ENCODE measurements at regions not wholly inside any gene's neighbourhood (a gene's known extent, or its start where the extent isn't known, plus 50 kb on each side); places are given as distances from the start of the nearest gene placed in this dataset.

DNA sequence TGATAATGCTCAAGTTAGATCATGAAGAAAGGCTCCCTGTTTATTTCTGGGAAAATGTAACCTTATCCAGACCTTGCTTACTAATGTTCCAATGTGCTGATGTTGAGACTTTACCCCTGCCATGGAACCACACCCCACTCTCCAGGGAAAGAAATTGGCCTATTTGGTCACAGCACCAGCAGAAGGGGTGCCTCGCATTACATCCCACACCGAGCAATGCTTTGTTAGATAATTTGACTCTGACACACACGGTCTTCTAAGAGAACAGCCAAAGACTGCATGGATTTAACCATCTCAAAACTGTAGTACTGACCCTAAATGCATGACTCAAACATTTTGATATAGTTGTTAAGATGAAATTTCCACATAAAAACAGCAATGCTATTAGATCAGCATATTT lies 152.1 kb upstream of the CCDC150 start:
- Histone ChIP-seq H3K4me3 (ENCODE audit: low read length) (no peak overlapping the region), H3K9me3 (ENCODE audit: low read depth, low read length) (no peaks in the 10 kb centered on the region), H3K4me1 (ENCODE audit: insufficient read depth, low read length) (no peaks in the 10 kb centered on the region), H3K27me3 (ENCODE audit: insufficient read depth, low read length) (peaks cover 2% of the 10 kb centered on the region)

DNA sequence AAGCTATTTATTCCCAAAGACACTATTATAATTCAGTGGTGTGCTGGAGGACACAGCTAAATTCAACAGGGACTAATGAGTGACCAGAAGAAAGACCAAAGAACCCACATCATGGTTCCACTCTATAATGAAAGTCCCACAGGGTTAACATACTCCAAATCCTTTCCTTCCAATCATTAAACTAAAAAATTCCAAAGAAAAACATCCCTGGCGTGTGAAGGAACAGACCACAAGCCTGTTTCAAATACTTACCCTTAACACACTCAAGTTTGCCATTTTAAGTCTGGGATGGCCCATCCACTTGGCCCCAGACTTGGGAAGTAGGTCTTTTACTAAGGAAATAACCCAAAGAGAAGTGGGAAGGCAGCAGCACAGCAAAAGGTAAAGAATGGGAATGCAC lies 150.1 kb upstream of the CCDC150 start:
- Histone ChIP-seq H3K27me3 (ENCODE audit: insufficient read depth, low read length) (peaks cover 7% of the 10 kb centered on the region), H3K4me1 (ENCODE audit: insufficient read depth, low read length) (no peaks in the 10 kb centered on the region), H3K4me3 (ENCODE audit: low read length) (no peak overlapping the region), H3K9me3 (ENCODE audit: low read depth, low read length) (no peaks in the 10 kb centered on the region)

DNA sequence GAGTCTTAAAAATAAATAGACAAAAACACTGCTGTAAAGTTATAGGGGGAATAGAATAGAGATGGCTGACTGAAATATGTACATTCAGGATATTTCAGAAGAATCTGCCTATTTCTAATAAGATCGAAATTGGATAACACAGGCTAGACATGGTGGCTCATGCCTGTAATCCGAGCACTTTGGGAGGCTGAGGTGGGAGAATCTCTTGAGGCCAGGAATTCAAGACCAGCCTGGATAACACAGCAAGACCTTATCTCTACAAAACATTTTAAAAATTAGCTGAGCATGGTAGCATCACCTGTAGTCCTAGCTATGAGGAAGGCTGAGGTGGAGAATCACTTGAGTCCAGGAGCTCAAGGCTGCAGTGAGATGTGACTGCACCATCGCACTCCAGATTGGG lies 146.6 kb upstream of the CCDC150 start:
- Histone ChIP-seq H3K27me3 (ENCODE audit: insufficient read depth, low read length) (peaks cover 7% of the 10 kb centered on the region), H3K9me3 (ENCODE audit: low read depth, low read length) (no peaks in the 10 kb centered on the region), H3K4me3 (ENCODE audit: low read length) (no peak overlapping the region), H3K4me1 (ENCODE audit: insufficient read depth, low read length) (no peaks in the 10 kb centered on the region)

DNA sequence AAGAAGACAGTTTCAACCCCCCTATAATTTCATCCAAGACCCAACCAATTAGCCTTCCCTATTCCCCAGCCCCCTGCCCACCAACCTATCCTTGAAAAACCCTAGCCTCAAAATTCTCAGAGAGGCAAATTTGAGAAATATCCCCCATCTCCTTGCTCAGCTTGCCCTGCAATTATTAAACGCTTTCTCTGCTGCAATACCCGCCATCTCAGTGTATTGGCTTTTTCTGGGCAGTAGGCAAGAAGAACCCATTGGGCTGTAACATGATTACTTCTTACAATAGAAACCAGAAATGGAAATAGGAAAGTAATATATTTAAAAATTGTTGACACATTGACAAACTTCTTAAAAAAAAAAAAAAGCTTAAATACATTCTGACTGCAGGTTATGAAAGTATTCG lies 140.6 kb upstream of the CCDC150 start:
- Histone ChIP-seq H3K4me1 (ENCODE audit: insufficient read depth, low read length) (no peaks in the 10 kb centered on the region), H3K4me3 (ENCODE audit: low read length) (no peak overlapping the region), H3K27me3 (ENCODE audit: insufficient read depth, low read length) (peaks cover 6% of the 10 kb centered on the region), H3K9me3 (ENCODE audit: low read depth, low read length) (peaks cover 7% of the 10 kb centered on the region)

DNA sequence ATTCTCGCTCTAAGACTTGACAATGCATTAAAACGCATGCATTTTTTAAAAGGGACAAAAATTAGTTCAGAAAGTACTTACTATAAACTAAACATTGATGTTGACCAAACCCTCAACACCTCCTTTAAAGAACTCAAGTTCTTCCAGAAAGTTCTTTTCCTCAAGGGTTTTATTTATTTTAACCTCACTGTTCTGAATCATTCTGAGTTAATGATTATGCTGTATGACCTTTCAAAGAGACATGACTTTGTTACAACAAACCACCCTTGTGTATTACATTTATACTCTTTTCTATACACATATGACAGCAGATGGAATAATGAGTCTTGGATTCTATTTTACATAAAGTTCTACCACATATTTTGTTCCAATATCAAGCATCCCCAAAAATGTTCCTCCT lies 139.8 kb upstream of the CCDC150 start:
- peaks cover 6% of the 10 kb centered on the region for H3K27me3 ChIP-seq (ENCODE audit: insufficient read depth, low read length)
- H3K9me3 ChIP-seq (ENCODE audit: low read depth, low read length), result peaks cover 7% of the 10 kb centered on the region
- H3K4me1 ChIP-seq (ENCODE audit: insufficient read depth, low read length), result no peaks in the 10 kb centered on the region
- no peak overlapping the region for H3K4me3 ChIP-seq (ENCODE audit: low read length)

DNA sequence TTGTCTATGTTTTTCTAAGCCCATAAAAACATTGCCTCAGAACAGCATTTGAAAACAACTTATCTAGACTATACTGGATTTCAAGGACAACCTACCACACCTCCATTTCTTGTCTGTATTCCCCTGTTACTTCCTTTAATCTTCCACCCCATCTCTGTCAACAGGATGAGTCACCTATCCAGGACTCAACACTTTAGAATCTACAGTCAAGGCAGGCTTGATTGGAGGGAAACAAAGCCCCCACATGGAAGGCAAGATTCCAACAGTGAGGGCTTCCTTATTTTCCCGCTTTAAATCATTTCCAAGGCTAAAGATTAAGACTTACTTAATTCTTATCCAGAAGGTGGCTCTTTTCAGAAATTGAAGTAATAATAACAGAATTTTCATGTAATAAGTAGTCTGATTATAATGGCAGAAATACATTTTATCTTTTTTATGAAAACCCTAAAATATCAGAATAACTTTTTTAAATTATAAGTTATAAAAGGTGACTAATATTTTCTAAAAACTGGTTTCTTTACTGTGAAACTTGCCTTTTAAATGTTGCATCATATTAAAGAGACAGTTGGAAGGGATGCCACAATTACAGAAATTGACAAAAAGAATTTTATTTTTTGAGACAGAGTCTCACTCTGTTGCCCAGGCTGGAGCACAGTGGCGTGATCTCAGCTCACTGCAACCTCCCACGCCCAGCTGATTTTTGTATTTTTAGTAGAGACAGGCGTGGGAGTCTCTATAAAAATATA lies 138.7 kb upstream of the CCDC150 start:
- Histone ChIP-seq H3K9me3 (ENCODE audit: low read depth, low read length) (peaks cover 7% of the 10 kb centered on the region), H3K27me3 (ENCODE audit: insufficient read depth, low read length) (peaks cover 6% of the 10 kb centered on the region), H3K4me1 (ENCODE audit: insufficient read depth, low read length) (no peaks in the 10 kb centered on the region), H3K4me3 (ENCODE audit: low read length) (no peak overlapping the region)

DNA sequence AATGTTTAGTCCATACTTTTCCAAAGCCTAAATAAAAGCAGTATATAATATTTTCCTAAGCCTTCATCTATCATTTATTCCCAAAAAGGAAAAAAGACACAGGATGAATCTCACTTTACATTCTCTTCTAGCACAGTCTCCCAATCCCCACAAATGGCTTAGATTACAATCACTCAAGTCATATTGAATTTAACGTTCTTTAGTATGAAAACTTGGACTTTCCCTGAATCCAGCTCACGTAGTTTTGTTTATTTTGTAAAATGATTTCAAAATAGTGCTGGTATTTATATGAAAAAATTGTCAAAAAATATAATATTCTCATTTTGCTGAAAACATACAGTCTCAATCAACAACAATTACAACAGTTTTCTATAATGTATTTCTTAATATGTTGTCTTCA lies 137.7 kb upstream of the CCDC150 start:
- H3K9me3 ChIP-seq (ENCODE audit: low read depth, low read length), result peaks cover 7% of the 10 kb centered on the region
- peaks cover 9% of the 10 kb centered on the region for H3K27me3 ChIP-seq (ENCODE audit: insufficient read depth, low read length)
- H3K4me3 ChIP-seq (ENCODE audit: low read length), result no peak overlapping the region
- H3K4me1 ChIP-seq (ENCODE audit: insufficient read depth, low read length), result no peaks in the 10 kb centered on the region

DNA sequence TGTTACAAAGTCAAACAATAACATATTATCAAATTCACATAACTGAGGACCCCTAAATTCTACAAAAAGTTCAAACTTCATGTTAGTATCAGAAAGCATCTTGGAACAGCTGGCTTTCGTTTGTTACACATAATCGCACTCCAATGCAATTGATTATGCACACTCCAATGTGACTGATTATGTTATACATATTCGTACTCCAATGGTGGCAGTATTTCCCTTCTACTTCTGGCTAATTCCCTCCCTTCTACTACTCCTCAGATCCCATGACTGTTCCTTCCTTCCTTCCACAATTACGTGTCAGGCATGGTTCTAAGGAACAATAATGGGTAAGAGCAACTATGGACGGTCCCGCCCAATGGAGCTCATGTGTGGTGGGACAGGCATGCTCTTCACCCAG lies 137.1 kb upstream of the CCDC150 start:
- Histone ChIP-seq H3K4me3 (ENCODE audit: low read length) (no peak overlapping the region), H3K9me3 (ENCODE audit: low read depth, low read length) (peaks cover 7% of the 10 kb centered on the region), H3K4me1 (ENCODE audit: insufficient read depth, low read length) (no peaks in the 10 kb centered on the region), H3K27me3 (ENCODE audit: insufficient read depth, low read length) (peaks cover 9% of the 10 kb centered on the region)

DNA sequence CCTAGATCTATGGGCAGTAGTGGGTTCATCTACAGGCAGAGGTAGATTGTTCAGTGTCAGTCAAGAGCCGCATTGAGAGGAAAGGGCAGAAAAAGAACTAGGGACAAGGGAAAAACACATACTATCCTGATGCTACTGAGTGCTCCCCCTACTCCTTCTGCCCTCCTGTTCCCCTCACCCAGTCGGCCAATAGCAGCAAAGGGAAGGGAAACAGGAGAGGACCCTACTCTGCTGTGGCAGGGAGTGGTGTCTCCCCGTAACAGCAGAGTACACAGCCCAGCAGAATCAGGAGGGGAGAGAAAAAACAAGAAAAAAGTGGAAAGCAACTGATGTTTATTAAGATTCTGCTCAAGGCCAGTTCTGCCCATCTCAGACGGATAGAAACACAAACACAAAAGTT lies 136.1 kb upstream of the CCDC150 start:
- peaks cover 9% of the 10 kb centered on the region for H3K27me3 ChIP-seq (ENCODE audit: insufficient read depth, low read length)
- H3K4me1 ChIP-seq (ENCODE audit: insufficient read depth, low read length), result no peaks in the 10 kb centered on the region
- H3K9me3 ChIP-seq (ENCODE audit: low read depth, low read length), result peaks cover 7% of the 10 kb centered on the region
- no peak overlapping the region for H3K4me3 ChIP-seq (ENCODE audit: low read length)

DNA sequence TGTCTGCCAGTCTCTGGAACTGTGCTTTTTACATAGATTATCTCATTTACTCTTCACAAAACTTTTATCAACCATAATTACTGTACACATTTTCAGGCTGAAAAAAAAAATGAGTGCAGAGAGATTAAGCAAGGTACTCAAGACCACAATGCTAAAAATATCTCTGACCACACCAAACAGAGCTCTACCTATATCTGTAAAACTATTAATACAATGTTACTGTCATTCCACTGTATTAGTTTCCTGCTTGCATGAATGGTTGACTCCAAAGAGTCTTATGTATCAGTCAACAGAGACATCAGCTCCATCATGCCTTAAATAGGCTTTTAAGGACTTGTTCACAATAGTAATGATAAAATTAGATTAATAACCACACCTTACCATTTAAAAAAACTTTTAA lies 134.7 kb upstream of the CCDC150 start:
- Histone ChIP-seq H3K4me1 (ENCODE audit: insufficient read depth, low read length) (no peaks in the 10 kb centered on the region), H3K27me3 (ENCODE audit: insufficient read depth, low read length) (peaks cover 6% of the 10 kb centered on the region), H3K9me3 (ENCODE audit: low read depth, low read length) (no peaks in the 10 kb centered on the region), H3K4me3 (ENCODE audit: low read length) (no peak overlapping the region)

DNA sequence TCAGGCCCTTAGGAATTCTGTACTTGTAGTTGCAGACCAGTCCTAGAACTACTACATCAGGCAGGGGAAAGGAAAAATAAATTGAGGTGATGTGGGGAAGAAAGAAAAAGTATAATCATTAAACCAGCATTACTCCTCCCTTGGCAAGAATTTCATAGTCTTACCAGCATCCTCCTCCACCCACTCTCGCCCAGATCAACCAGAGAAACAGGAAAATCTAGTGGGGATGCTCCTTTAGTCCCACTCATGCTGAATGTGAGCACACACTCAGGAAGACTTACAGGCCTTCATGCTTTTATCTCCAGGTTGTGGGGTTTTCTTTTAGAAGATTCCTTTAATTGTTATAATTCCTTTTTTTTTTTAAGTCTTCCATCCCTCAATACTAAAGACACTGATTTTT lies 129.3 kb upstream of the CCDC150 start:
- H3K4me3 ChIP-seq (ENCODE audit: low read length), result no peak overlapping the region
- no peaks in the 10 kb centered on the region for H3K4me1 ChIP-seq (ENCODE audit: insufficient read depth, low read length)
- no peaks in the 10 kb centered on the region for H3K9me3 ChIP-seq (ENCODE audit: low read depth, low read length)
- peaks cover 3% of the 10 kb centered on the region for H3K27me3 ChIP-seq (ENCODE audit: insufficient read depth, low read length)

DNA sequence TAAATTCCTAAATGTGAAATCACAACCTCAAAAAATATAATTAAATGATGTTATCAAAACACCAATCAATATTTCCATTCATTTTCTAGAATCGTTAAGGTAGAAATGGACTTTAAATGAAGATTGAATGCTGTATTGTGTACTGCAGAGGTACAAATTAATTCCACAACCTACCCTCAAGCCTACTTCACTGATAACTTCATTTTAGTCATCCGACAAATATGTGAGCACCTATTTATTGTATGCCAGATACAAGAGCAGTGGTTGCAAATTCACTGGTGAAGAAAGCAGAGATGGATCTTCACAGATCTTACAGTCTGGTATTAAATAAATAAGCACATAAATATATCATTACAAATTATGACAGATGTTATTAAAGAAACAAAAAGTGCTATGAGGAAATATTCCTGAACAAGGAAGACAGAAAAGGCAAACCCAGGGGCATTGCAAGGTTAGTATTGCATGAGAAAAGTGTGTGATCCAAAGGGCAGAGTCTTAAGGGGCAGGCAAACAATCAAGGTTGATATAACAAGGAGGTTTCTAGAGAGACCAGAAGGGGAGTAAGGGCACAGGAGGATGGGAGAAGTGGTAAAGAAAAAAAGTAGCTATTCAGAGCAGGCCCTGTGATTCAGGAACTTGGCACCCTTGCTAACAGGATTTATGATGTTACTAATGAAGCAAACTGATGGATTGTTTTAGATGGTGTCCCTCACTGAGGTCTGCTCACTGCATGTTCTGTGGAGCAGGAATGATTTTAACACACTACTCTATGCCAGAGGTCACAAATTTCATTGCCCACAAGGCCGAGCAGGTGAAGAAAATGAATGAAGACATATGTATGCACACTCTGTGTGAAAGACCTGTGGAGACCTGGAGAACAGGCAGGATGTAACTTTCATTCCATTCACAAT lies 128.0 kb upstream of the CCDC150 start:
- H3K4me3 ChIP-seq (ENCODE audit: low read length), result no peak overlapping the region
- H3K4me1 ChIP-seq (ENCODE audit: insufficient read depth, low read length), result no peaks in the 10 kb centered on the region
- peaks cover under 1% of the 10 kb centered on the region for H3K27me3 ChIP-seq (ENCODE audit: insufficient read depth, low read length)
- no peaks in the 10 kb centered on the region for H3K9me3 ChIP-seq (ENCODE audit: low read depth, low read length)

DNA sequence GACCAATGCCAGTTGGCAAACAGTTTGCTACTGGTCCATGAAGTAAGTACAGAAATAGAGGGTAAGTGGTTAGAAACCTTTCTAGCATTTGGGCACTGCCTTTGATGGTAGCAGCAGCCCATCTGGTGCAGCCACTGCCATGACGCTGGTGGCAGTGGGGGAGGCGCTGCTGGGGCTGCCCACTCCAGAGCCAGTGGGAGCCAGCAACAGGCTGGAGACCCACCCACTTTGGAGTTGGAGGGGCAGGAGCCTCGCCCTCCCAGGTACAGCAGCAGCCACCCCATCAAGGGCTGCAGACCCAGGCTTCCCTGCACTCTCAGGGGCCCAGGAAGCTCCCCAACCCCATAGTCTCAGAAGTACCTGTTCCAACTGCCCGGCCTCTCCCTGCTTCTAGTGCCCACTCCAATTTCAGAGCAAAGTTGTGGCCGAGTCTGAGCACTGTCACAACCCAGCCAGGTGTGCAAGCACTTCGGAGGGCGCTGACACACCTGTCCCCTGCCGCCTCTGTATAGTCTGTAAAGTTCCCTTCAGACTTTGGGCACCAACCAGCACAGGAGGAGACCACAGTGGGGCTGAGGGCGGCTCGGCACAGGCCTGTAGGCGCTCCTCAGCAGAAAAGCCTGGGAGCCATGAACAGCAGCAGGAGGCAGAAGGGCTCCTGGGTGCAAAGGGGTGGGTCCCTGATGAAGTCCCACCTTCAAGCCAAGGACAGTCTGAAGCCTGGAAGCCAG lies 125.6 kb upstream of the CCDC150 start:
- Histone ChIP-seq H3K4me3 (ENCODE audit: low read length) (no peak overlapping the region), H3K4me1 (ENCODE audit: insufficient read depth, low read length) (no peaks in the 10 kb centered on the region), H3K9me3 (ENCODE audit: low read depth, low read length) (no peaks in the 10 kb centered on the region), H3K27me3 (ENCODE audit: insufficient read depth, low read length) (peaks cover 4% of the 10 kb centered on the region)

DNA sequence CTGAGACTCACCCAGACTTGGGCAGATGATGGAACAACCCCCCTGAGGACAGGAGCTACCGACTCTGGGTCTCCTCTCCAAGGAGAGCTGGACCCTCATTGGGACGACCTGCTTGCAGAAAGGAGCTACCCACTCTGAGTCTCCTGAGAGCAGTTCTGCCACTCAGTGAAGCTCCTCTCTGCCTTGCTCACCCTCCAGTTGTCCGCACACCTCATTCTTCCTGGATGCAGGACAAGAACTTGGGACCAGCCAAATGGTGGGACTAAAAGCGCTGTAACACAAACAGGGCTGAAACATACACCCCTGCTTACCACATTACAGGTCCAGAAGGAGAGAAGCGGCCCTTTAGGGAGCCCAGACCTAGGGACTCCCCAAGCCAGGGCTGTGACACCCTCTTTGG lies 124.9 kb upstream of the CCDC150 start:
- Histone ChIP-seq H3K4me1 (ENCODE audit: insufficient read depth, low read length) (no peaks in the 10 kb centered on the region), H3K4me3 (ENCODE audit: low read length) (no peak overlapping the region), H3K27me3 (ENCODE audit: insufficient read depth, low read length) (peaks cover 4% of the 10 kb centered on the region), H3K9me3 (ENCODE audit: low read depth, low read length) (no peaks in the 10 kb centered on the region)

DNA sequence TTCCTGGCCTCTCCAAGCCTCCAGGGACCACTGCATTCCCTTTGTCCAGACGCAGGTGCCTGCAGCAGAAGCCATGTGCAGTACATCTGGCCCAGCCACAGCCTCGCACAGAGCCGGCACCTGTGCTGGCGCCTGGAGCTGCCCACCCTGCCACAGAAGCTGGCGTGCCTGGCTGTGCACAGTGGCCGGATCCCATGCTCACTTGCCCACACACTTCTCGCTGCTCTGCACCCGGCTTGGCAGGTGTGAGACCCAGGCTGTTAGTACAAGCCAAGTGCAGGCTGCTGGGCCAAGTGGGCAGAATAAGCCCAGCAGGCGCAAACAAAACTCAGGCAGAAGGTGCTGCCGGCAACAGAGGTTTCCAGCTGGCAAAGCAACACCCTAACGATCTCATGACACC lies 124.5 kb upstream of the CCDC150 start:
- no peaks in the 10 kb centered on the region for H3K4me1 ChIP-seq (ENCODE audit: insufficient read depth, low read length)
- H3K4me3 ChIP-seq (ENCODE audit: low read length), result no peak overlapping the region
- H3K27me3 ChIP-seq (ENCODE audit: insufficient read depth, low read length), result peaks cover 4% of the 10 kb centered on the region
- no peaks in the 10 kb centered on the region for H3K9me3 ChIP-seq (ENCODE audit: low read depth, low read length)

Measured in mononuclear cell (primary cell).